Tibial nerve (tissue), 4 donors: ENCODE measurements at regions not wholly inside any gene's neighbourhood (a gene's known extent, or its start where the extent isn't known, plus 50 kb on each side); places are given as distances from the start of the nearest gene placed in this dataset.

ENCODE experiments used
- DNase-seq, 2 donors: peaks; one replicate each; pipeline ENCODE4 v3.0.0-alpha.2; 2019; ENCODE audit warnings: low spot score in 2 of 2
- H3K27ac ChIP-seq, 4 donors: fragments of 200-600 bp; sonication (generic) in 3 of 4; one replicate each; pipeline ENCODE4 v1.5.1; 2017 to 2019; ENCODE audit warnings: mild to moderate bottlenecking in 1 of 4
- H3K27me3 ChIP-seq, 2 donors: fragments of 200-600 bp; sonication (generic) in 1 of 2; one replicate each; pipeline versions ENCODE4 v1.5.1 to v1.6.0; 2017 to 2019
- H3K36me3 ChIP-seq, 3 donors: fragments of 200-600 bp; sonication (generic); one replicate each; pipeline ENCODE4 v1.5.1; 2018 to 2019
- H3K4me1 ChIP-seq, 4 donors: fragments of 200-600 bp; sonication (generic) in 3 of 4; one replicate each; pipeline ENCODE4 v1.5.1; 2017 to 2019
- H3K4me3 ChIP-seq, 4 donors: fragments of 200-600 bp; sonication (generic) in 3 of 4; one replicate each; pipeline ENCODE4 v1.5.1; 2017 to 2019; ENCODE audit warnings: mild to moderate bottlenecking in 1 of 4, moderate library complexity in 1 of 4
- H3K9me3 ChIP-seq, 4 donors: fragments of 200-600 bp; sonication (generic) in 3 of 4; one replicate each; pipeline ENCODE4 v1.5.1; 2017 to 2019
- EP300 ChIP-seq, 2 donors: sonication (generic); formaldehyde crosslinking; IDR thresholded peaks; one replicate each; pipeline ENCODE4 v1.6.1; 2017; ENCODE audit warnings: antibody characterized with exemption in 2 of 2, mild to moderate bottlenecking in 1 of 2
- POLR2A ChIP-seq, 2 donors: fragments of 450-650 bp; IDR thresholded peaks; one replicate each; pipeline ENCODE4 v1.6.1; 2017; ENCODE audit warnings: antibody characterized with exemption in 2 of 2, mild to moderate bottlenecking in 2 of 2, moderate library complexity in 2 of 2
- WGBS, 2 donors: methylation state at CpG; one replicate each; pipeline ENCODE4 v1.1.5; 2018; 5-methylcytosine and 5-hydroxymethylcytosine counted together
- TF ChIP-seq, protein P1 (sequence below), 5 experiments: fragments of 200-600 bp in 3 of 5; fragments of 450-650 bp in 2 of 5; sonication (generic) in 3 of 5; IDR thresholded peaks; one replicate each; pipeline ENCODE4 v1.5.1; 2016 to 2019; ENCODE audit warnings: antibody characterized with exemption in 5 of 5, mild to moderate bottlenecking in 3 of 5, moderate library complexity in 2 of 5

- 87 to 100% methylated on average over 1 of the region's 1 CpG for WGBS, 2 donors
- H3K27ac ChIP-seq = no peak overlapping the region
- no peaks in the 10 kb centered on the region for H3K4me1 ChIP-seq
- H3K9me3 ChIP-seq = no peaks in the 10 kb centered on the region
- no peaks in the 10 kb centered on the region for H3K27me3 ChIP-seq
- no peak for DNase-seq
- no peaks in the 10 kb centered on the region for H3K36me3 ChIP-seq
- no peak overlapping the region for H3K4me3 ChIP-seq
- TF ChIP-seq EP300 (IDR thresholded peaks at IDR 0.05) (no peak), POLR2A (IDR thresholded peaks at IDR 0.05) (no peak)
- TF ChIP-seq, protein P1, sequence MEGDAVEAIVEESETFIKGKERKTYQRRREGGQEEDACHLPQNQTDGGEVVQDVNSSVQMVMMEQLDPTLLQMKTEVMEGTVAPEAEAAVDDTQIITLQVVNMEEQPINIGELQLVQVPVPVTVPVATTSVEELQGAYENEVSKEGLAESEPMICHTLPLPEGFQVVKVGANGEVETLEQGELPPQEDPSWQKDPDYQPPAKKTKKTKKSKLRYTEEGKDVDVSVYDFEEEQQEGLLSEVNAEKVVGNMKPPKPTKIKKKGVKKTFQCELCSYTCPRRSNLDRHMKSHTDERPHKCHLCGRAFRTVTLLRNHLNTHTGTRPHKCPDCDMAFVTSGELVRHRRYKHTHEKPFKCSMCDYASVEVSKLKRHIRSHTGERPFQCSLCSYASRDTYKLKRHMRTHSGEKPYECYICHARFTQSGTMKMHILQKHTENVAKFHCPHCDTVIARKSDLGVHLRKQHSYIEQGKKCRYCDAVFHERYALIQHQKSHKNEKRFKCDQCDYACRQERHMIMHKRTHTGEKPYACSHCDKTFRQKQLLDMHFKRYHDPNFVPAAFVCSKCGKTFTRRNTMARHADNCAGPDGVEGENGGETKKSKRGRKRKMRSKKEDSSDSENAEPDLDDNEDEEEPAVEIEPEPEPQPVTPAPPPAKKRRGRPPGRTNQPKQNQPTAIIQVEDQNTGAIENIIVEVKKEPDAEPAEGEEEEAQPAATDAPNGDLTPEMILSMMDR (IDR thresholded peaks at IDR 0.05) = no peak
Observed at GRCh38 chr18:73614812-73615211, 532.8 kb downstream of the FBXO15 start.

- Histone ChIP-seq H3K27me3 (no peaks in the 10 kb centered on the region), H3K4me3 (no peak overlapping the region), H3K4me1 (no peaks in the 10 kb centered on the region), H3K9me3 (no peaks in the 10 kb centered on the region), H3K36me3 (no peaks in the 10 kb centered on the region), H3K27ac (no peak overlapping the region)
- WGBS, 2 donors = 83 to 87% methylated on average over 1 of the region's 1 CpG
- TF ChIP-seq, protein P1 (IDR thresholded peaks at IDR 0.05) = no peak
- no peak for TF ChIP-seq EP300 (IDR thresholded peaks at IDR 0.05)
- no peak for TF ChIP-seq POLR2A (IDR thresholded peaks at IDR 0.05)
- DNase-seq = no peak
Observed at GRCh38 chr18:73613706-73614340, 533.8 kb downstream of the FBXO15 start.

- H3K27ac ChIP-seq = no peak overlapping the region
- H3K4me3 ChIP-seq = no peak overlapping the region
- H3K4me1 ChIP-seq = no peaks in the 10 kb centered on the region
- DNase-seq = no peak
- TF ChIP-seq EP300 (IDR thresholded peaks at IDR 0.05) (no peak), POLR2A (IDR thresholded peaks at IDR 0.05) (no peak)
- TF ChIP-seq, protein P1 (IDR thresholded peaks at IDR 0.05) = no peak
- H3K9me3 ChIP-seq = no peaks in the 10 kb centered on the region
- no peaks in the 10 kb centered on the region for H3K36me3 ChIP-seq
- 65 to 79% methylated on average over 7 of the region's 7 CpGs for WGBS, 2 donors
- H3K27me3 ChIP-seq = no peaks in the 10 kb centered on the region
Observed at GRCh38 chr18:73597832-73598615, 549.6 kb downstream of the FBXO15 start.

DNA sequence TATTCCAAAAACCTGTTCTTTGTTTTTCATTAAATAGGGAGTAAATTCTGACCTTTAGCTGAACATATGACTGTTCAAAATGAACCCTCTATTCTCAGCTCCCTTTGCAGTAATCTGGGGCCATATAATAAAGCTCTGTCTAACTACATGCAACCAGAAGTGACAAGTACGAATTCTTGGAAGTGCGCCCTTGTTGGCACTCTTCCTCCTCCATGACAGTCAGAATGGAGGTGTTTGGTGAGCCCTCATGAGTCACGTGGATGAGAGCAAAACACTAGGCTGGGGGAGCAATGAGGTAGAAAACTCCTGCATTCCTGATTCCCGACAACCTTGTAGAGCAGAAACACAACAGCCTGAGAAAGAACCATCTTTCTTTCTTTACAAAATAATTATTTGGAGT lies 552.9 kb downstream of the FBXO15 start:
- WGBS, 2 donors = 62 to 69% methylated on average over 4 of the region's 4 CpGs
- H3K36me3 ChIP-seq = no peaks in the 10 kb centered on the region
- TF ChIP-seq, protein P1 (IDR thresholded peaks at IDR 0.05) = no peak
- TF ChIP-seq EP300 (IDR thresholded peaks at IDR 0.05) = no peak
- TF ChIP-seq POLR2A (IDR thresholded peaks at IDR 0.05) = no peak
- no peak overlapping the region for H3K4me3 ChIP-seq
- DNase-seq = no peak
- H3K27me3 ChIP-seq = no peaks in the 10 kb centered on the region
- H3K4me1 ChIP-seq = no peaks in the 10 kb centered on the region
- H3K9me3 ChIP-seq = no peaks in the 10 kb centered on the region
- no peak overlapping the region for H3K27ac ChIP-seq

GRCh38 chr18:73593207-73593606 lies 554.4 kb downstream of the FBXO15 start:
- TF ChIP-seq EP300 (IDR thresholded peaks at IDR 0.05) = no peak
- TF ChIP-seq POLR2A (IDR thresholded peaks at IDR 0.05) = no peak
- TF ChIP-seq, protein P1 (IDR thresholded peaks at IDR 0.05) = no peak
- no peak overlapping the region for H3K27ac ChIP-seq
- no peak overlapping the region for H3K4me3 ChIP-seq
- H3K9me3 ChIP-seq = no peaks in the 10 kb centered on the region
- H3K36me3 ChIP-seq = no peaks in the 10 kb centered on the region
- 83 to 85% methylated on average over 2 of the region's 2 CpGs for WGBS, 2 donors
- no peak for DNase-seq
- H3K27me3 ChIP-seq = no peaks in the 10 kb centered on the region
- no peaks in the 10 kb centered on the region for H3K4me1 ChIP-seq
